Right lobe of liver (tissue), 6 donors: ENCODE measurements at regions not wholly inside any gene's neighbourhood (a gene's known extent, or its start where the extent isn't known, plus 50 kb on each side); places are given as distances from the start of the nearest gene placed in this dataset.
"Not testable (repeated sequence)": the region's sequence is repeated elsewhere in the genome, so short reads cannot be mapped to it uniquely, and the experiment has no call there.

Experiments used
- ATAC-seq, 4 donors: fragments of 200-7000 bp; cut with Tn5 transposase; one replicate each; pipeline ENCODE4 v1.9.1; 2020; ENCODE audit warnings: mild to moderate bottlenecking in 4 of 4, moderate library complexity in 4 of 4
- DNase-seq, 3 donors: peaks; one replicate each; pipeline ENCODE4 v3.0.0-alpha.2; 2020
- H3K27ac ChIP-seq, 3 donors: fragments of 200-600 bp; one replicate each; pipeline ENCODE4 v1.8.0; 2022
- H3K27me3 ChIP-seq, 2 donors: fragments of 200-600 bp; one replicate each; pipeline ENCODE4 v1.8.0; 2022
- H3K36me3 ChIP-seq, 4 donors: fragments of 200-600 bp; sonication (generic) in 1 of 4; one replicate each; pipeline versions ENCODE4 v1.5.1 to v1.8.0; 2017 to 2022; ENCODE audit warnings: control low read depth in 1 of 4
- H3K4me1 ChIP-seq, 4 donors: fragments of 200-600 bp; sonication (generic) in 1 of 4; one replicate each; pipeline versions ENCODE4 v1.5.1 to v1.8.0; 2017 to 2022; ENCODE audit warnings: control low read depth in 1 of 4
- H3K4me3 ChIP-seq, 3 donors: fragments of 200-600 bp; one replicate each; pipeline ENCODE4 v1.8.0; 2022
- H3K9me3 ChIP-seq, 4 donors: fragments of 200-600 bp; sonication (generic) in 1 of 4; one replicate each; pipeline versions ENCODE4 v1.5.1 to v1.8.0; 2017 to 2022; ENCODE audit warnings: control low read depth in 1 of 4
- POLR2A ChIP-seq: fragments of 450-650 bp; IDR thresholded peaks from one replicate; pipeline ENCODE4 v1.6.1; 2017; ENCODE audit warnings: antibody characterized with exemption, mild to moderate bottlenecking
- WGBS: methylation state at CpG from one replicate; pipeline ENCODE4 v1.1.6; 2018; ENCODE audit warnings: low coverage, low lambda C conversion rate; ENCODE audit not compliant: insufficient coverage; ENCODE audit errors: missing lambda C conversion rate; 5-methylcytosine and 5-hydroxymethylcytosine counted together
- intact Hi-C, 2 donors: fragments of 100-400 bp; cut with DNase I; formaldehyde crosslinking; loops; one replicate each; pipeline versions ENCODE4 v1.11.2 to v1.14.1; 2022
- TF ChIP-seq, protein P1 (sequence below), 4 donors: fragments of 200-600 bp in 3 of 4; fragments of 450-650 bp in 1 of 4; IDR thresholded peaks; one replicate each; pipeline versions ENCODE4 v1.5.1 to v1.8.0; 2016 to 2022; ENCODE audit warnings: antibody characterized with exemption in 4 of 4, mild to moderate bottlenecking in 2 of 4
- donor health status: DM: no; HTN: yes; CAD: no.
- donor health status: DM: no; HTN: no; CAD: no.
- donor health status: DM: no; HTN: no; CAD: no.
- donor health status: DM: no; HTN: yes; CAD: no.
- donor health status: DM: no; HTN: yes; CAD: no.

DNA sequence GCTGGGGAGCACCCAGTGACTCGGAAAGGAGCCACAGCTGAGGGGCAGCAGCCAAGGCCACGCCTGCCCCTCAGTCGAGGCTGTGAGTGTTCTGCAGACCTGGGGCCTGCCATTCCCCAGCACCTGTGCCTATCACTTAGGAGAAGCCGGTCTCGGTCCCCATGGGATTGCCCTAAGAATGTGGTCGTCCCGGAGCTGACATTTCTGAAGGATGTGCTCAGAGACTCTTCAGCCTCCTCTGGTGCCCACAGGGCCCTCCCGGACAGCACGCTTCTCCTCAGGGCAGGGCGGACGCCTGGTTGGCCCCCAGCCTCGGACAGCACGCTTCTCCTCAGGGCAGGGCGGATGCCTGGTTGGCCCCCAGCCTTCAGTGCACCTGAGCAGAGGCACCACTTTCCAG lies 223.9 kb downstream of the ERMARD start:
- no peaks in the 10 kb centered on the region for H3K9me3 ChIP-seq
- intact Hi-C loops = no loop called here
- no peaks in the 10 kb centered on the region for H3K4me1 ChIP-seq
- TF ChIP-seq POLR2A = no peak
- TF ChIP-seq, protein P1, sequence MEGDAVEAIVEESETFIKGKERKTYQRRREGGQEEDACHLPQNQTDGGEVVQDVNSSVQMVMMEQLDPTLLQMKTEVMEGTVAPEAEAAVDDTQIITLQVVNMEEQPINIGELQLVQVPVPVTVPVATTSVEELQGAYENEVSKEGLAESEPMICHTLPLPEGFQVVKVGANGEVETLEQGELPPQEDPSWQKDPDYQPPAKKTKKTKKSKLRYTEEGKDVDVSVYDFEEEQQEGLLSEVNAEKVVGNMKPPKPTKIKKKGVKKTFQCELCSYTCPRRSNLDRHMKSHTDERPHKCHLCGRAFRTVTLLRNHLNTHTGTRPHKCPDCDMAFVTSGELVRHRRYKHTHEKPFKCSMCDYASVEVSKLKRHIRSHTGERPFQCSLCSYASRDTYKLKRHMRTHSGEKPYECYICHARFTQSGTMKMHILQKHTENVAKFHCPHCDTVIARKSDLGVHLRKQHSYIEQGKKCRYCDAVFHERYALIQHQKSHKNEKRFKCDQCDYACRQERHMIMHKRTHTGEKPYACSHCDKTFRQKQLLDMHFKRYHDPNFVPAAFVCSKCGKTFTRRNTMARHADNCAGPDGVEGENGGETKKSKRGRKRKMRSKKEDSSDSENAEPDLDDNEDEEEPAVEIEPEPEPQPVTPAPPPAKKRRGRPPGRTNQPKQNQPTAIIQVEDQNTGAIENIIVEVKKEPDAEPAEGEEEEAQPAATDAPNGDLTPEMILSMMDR (IDR thresholded peaks at IDR 0.05) = no peak
- peak in 2 of 3 donors; percentile 32 to 37 for DNase-seq
- H3K27me3 ChIP-seq = no peaks in the 10 kb centered on the region
- no peak overlapping the region for H3K4me3 ChIP-seq
- no peak for ATAC-seq
- no peak overlapping the region for H3K27ac ChIP-seq
- WGBS = no CpG with 5 or more reads among the region's 14 CpGs
- H3K36me3 ChIP-seq = no peaks in the 10 kb centered on the region

GRCh38 chr6:169974663-169975062 lies 223.2 kb downstream of the ERMARD start:
- DNase-seq (no peak), ATAC-seq (no peak)
- Histone ChIP-seq H3K4me3 (no peak overlapping the region), H3K9me3 (no peaks in the 10 kb centered on the region), H3K36me3 (no peaks in the 10 kb centered on the region), H3K27me3 (no peaks in the 10 kb centered on the region), H3K27ac (no peak overlapping the region), H3K4me1 (no peaks in the 10 kb centered on the region)
- 60% methylated on average over 8 of the region's 8 CpGs for WGBS
- TF ChIP-seq, protein P1 (IDR thresholded peaks at IDR 0.05) = no peak
- no peak for TF ChIP-seq POLR2A
- intact Hi-C loops = no loop called here

GRCh38 chr6:169973588-169974467 lies 222.4 kb downstream of the ERMARD start:
- H3K4me1 ChIP-seq, H3K27me3 ChIP-seq, H3K4me3 ChIP-seq, H3K36me3 ChIP-seq, H3K27ac ChIP-seq, ATAC-seq, H3K9me3 ChIP-seq, intact Hi-C loops: not testable (repeated sequence)
- peak; percentile 6 to 51 (median 41) for DNase-seq
- WGBS = 66% methylated on average over 10 of the region's 21 CpGs

- no peaks in the 10 kb centered on the region for H3K27me3 ChIP-seq
- no peak overlapping the region for H3K4me3 ChIP-seq
- no peak for ATAC-seq
- no peak overlapping the region for H3K27ac ChIP-seq
- DNase-seq = peak; percentile 5 to 40 (median 26)
- H3K4me1 ChIP-seq = no peaks in the 10 kb centered on the region
- H3K9me3 ChIP-seq = no peaks in the 10 kb centered on the region
- no CpG with 5 or more reads among the region's 2 CpGs for WGBS
- intact Hi-C loops = no loop called here
- TF ChIP-seq, protein P1 (IDR thresholded peaks at IDR 0.05) = no peak
- TF ChIP-seq POLR2A = no peak
- H3K36me3 ChIP-seq = no peaks in the 10 kb centered on the region
These were observed 221.3 kb downstream of the ERMARD start for GRCh38 chr6:169972736-169973135.

- 100% methylated on average over 1 of the region's 15 CpGs for WGBS
- no peak for TF ChIP-seq POLR2A
- TF ChIP-seq, protein P1 (IDR thresholded peaks at IDR 0.05) = no peak
- no peak for ATAC-seq
These were observed 220.8 kb downstream of the ERMARD start for GRCh38 chr6:169972101-169972651.

More at GRCh38 chr6:169972101-169972651, 220.8 kb downstream of the ERMARD start:
- no peak overlapping the region for H3K27ac ChIP-seq
- intact Hi-C loops = no loop called here
- H3K36me3 ChIP-seq = no peaks in the 10 kb centered on the region
- H3K27me3 ChIP-seq = no peaks in the 10 kb centered on the region
- no peak overlapping the region for H3K4me3 ChIP-seq
- peak in 2 of 3 donors; percentile 7 to 30 for DNase-seq
- no peaks in the 10 kb centered on the region for H3K9me3 ChIP-seq
- no peaks in the 10 kb centered on the region for H3K4me1 ChIP-seq
